Cardiac muscle cell (in vitro differentiated cells and primary cell): ENCODE measurements at regions not wholly inside any gene's neighbourhood (a gene's known extent, or its start where the extent isn't known, plus 50 kb on each side); places are given as distances from the start of the nearest gene placed in this dataset.

Experiments
- DNase-seq, 2 donors: peaks; one replicate each; pipeline versions ENCODE4 v3.0.0 to v3.0.0-alpha.2; 2010 to 2017; ENCODE audit warnings: low read depth in 1 of 2, low spot score in 1 of 2
- H3K27ac ChIP-seq: fragments of 200-600 bp; sonication (generic); 2 replicates; pipeline ENCODE4 v1.5.1; 2016
- H3K27me3 ChIP-seq: fragments of 200-600 bp; sonication (generic); 2 replicates; pipeline ENCODE4 v1.6.0; 2016; ENCODE audit warnings: control low read depth
- H3K36me3 ChIP-seq: fragments of 200-600 bp; sonication (generic); 2 replicates; pipeline ENCODE4 v1.5.1; 2016; ENCODE audit warnings: control low read depth
- H3K4me1 ChIP-seq: fragments of 200-600 bp; sonication (generic); 2 replicates; pipeline ENCODE4 v1.8.1; 2017; ENCODE audit warnings: low read depth, mild to moderate bottlenecking, mixed run types
- H3K4me3 ChIP-seq: fragments of 200-600 bp; sonication (generic); 2 replicates; pipeline ENCODE4 v1.5.1; 2016; ENCODE audit warnings: mild to moderate bottlenecking
- H3K9me3 ChIP-seq: fragments of 200-600 bp; sonication (generic); 2 replicates; pipeline ENCODE4 v1.5.1; 2017; ENCODE audit warnings: low read depth, mild to moderate bottlenecking, control low read depth
- CTCF ChIP-seq: IDR thresholded peaks from 2 replicates; pipeline ENCODE4 v1.5.1; 2012; ENCODE audit warnings: low read depth, mild to moderate bottlenecking, low read length

GRCh38 chr17:72212041-72212440, 91.2 kb downstream of the SOX9 start:
- Histone ChIP-seq H3K27me3 (peaks cover 14% of the 10 kb centered on the region), H3K36me3 (no peaks in the 10 kb centered on the region), H3K4me1 (no peaks in the 10 kb centered on the region), H3K9me3 (no peaks in the 10 kb centered on the region), H3K27ac (no peak overlapping the region), H3K4me3 (no peak overlapping the region)
- no peak for DNase-seq
- no peak for TF ChIP-seq CTCF

- no peaks in the 10 kb centered on the region for H3K4me1 ChIP-seq
- no peak for TF ChIP-seq CTCF
- H3K36me3 ChIP-seq = no peaks in the 10 kb centered on the region
- H3K27ac ChIP-seq = no peak overlapping the region
- H3K9me3 ChIP-seq = no peaks in the 10 kb centered on the region
- peaks cover 38% of the 10 kb centered on the region for H3K27me3 ChIP-seq
- H3K4me3 ChIP-seq = no peak overlapping the region
- no peak for DNase-seq
These were observed 94.7 kb downstream of the SOX9 start for GRCh38 chr17:72215490-72215889.

GRCh38 chr17:72215928-72216327, 95.1 kb downstream of the SOX9 start:
- Histone ChIP-seq H3K9me3 (no peaks in the 10 kb centered on the region), H3K4me1 (no peaks in the 10 kb centered on the region), H3K27ac (no peak overlapping the region), H3K4me3 (no peak overlapping the region), H3K27me3 (peaks cover 42% of the 10 kb centered on the region), H3K36me3 (no peaks in the 10 kb centered on the region)
- DNase-seq = no peak
- TF ChIP-seq CTCF = no peak

- H3K27ac ChIP-seq = no peak overlapping the region
- peaks cover 61% of the 10 kb centered on the region for H3K27me3 ChIP-seq
- peak; percentile 21 to 32 for DNase-seq
- no peaks in the 10 kb centered on the region for H3K36me3 ChIP-seq
- H3K4me3 ChIP-seq = peak overlapping the region; percentile 18
- no peaks in the 10 kb centered on the region for H3K9me3 ChIP-seq
- TF ChIP-seq CTCF = no peak
- H3K4me1 ChIP-seq = no peaks in the 10 kb centered on the region
These were observed 98.5 kb downstream of the SOX9 start for GRCh38 chr17:72219137-72219823.

- TF ChIP-seq CTCF = no peak
- Histone ChIP-seq H3K27me3 (peaks cover 61% of the 10 kb centered on the region), H3K27ac (no peak overlapping the region), H3K9me3 (no peaks in the 10 kb centered on the region), H3K4me3 (peak overlapping the region; percentile 18), H3K36me3 (no peaks in the 10 kb centered on the region), H3K4me1 (no peaks in the 10 kb centered on the region)
- peak in 1 of 2 donors; percentile 2 for DNase-seq
These were observed 99.1 kb downstream of the SOX9 start for GRCh38 chr17:72219824-72220493.
